ENCODE measurements at regions not wholly inside any gene's neighbourhood (a gene's known extent, or its start where the extent isn't known, plus 50 kb on each side); places are given as distances from the start of the nearest gene placed in this dataset.
A peak's percentile ranks its signal among the peaks of the same experiment; 100 is the strongest.
"Not testable (repeated sequence)": the region's sequence is repeated elsewhere in the genome, so short reads cannot be mapped to it uniquely, and the experiment has no call there.

DNA sequence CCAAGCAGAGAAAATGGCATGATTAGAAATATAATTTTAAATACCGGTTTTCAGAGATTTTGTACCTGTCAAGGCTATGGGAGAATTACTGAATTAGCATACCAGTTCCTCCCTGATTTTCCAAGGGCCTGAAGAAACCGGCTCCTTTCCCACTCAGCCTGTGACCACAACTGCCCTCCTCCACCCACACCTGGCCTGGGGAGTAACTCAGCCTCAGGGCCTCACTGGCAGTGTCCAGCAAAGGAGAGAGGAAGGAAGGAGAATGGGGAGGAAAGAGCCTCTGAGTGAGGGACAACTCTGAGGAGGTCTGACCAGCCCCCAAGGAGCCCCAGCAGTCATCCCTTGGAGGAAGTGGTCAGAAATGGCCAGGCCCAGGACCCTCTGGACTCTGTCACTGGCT lies 98.0 kb upstream of the LYZL2 start:
- FAIRE-seq (no peak), DNase-seq (ENCODE audit: low read depth) (no peak)
- Mint-ChIP-seq H3K27ac (ENCODE audit: unreplicated experiment) (no peak overlapping the region), H3K9me3 (ENCODE audit: unreplicated experiment) (no peaks in the 10 kb centered on the region), H3K36me3 (ENCODE audit: low read depth, unreplicated experiment) (no peaks in the 10 kb centered on the region), H3K27me3 (ENCODE audit: low read depth, unreplicated experiment) (peaks cover 6% of the 10 kb centered on the region), H3K4me3 (ENCODE audit: unreplicated experiment) (no peak overlapping the region), H3K4me1 (ENCODE audit: low read depth, unreplicated experiment) (peaks cover 7% of the 10 kb centered on the region)
- H3K79me2 ChIP-seq (ENCODE audit: insufficient read depth, low read length), result no peaks in the 10 kb centered on the region
- no peak overlapping the region for H3K27ac ChIP-seq (ENCODE audit: low read depth, low read length)
- no peaks in the 10 kb centered on the region for H3K36me3 ChIP-seq (ENCODE audit: insufficient read depth, low read length)
- H3K4me3 ChIP-seq (ENCODE audit: insufficient read depth, low read depth, low read length), result no peak overlapping the region
- H2AFZ ChIP-seq (ENCODE audit: low read depth, low read length), result no peak overlapping the region
- TF ChIP-seq CTCF (IDR thresholded peaks at IDR 0.05; ENCODE audit: insufficient read depth, low read depth, low read length) (no peak), EZH2 (IDR thresholded peaks at IDR 0.05; ENCODE audit: insufficient read depth, low read length) (no peak)
- peaks cover 3% of the 10 kb centered on the region for H3K4me1 ChIP-seq (ENCODE audit: insufficient read depth, low read length)
- no peaks in the 10 kb centered on the region for H3K27me3 ChIP-seq (ENCODE audit: insufficient read depth, low read length)
- no peaks in the 10 kb centered on the region for H4K20me1 ChIP-seq (ENCODE audit: insufficient read depth, low read length)
- H3K4me2 ChIP-seq (ENCODE audit: low read length), result no peak overlapping the region
- peaks cover 10% of the 10 kb centered on the region for H3K9me3 ChIP-seq (ENCODE audit: insufficient read depth, low read depth, low read length)
- H3K9ac ChIP-seq (ENCODE audit: low read length), result no peak overlapping the region

DNA sequence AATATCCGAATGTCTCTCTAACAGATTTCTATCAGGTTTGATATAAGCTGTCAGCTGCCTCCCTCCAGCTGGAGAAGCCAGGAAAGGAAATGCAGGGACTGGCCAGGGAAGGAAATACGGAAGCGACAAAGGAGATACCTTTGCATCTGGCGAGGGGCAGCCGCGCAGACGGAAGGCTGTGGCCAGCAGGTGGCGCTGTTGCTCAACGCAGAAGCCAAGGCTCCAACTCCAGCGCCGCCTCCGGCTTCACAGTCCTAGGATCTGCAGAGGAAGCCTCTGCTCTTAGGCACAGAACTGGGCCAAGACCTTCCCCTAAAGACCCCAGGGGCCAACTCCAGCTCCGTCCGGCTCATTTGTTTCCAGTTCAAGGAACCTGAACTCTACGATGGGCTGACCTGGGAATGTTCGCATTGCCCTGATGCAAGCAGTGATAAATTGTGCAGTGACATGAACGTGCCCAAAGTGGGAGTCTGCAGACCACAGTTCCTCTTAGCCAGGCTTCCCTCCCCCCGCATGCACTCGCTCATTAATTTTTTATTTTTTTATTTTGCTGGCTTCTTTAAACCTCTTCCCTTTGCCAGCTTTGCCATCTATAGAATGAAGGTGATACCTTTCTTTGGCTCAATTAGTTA lies 97.3 kb upstream of the LYZL2 start:
- H3K36me3 ChIP-seq (ENCODE audit: insufficient read depth, low read length); H3K27ac Mint-ChIP-seq (ENCODE audit: unreplicated experiment); H3K9me3 Mint-ChIP-seq (ENCODE audit: unreplicated experiment); H3K79me2 ChIP-seq (ENCODE audit: insufficient read depth, low read length); H3K27me3 ChIP-seq (ENCODE audit: insufficient read depth, low read length); H4K20me1 ChIP-seq (ENCODE audit: insufficient read depth, low read length); H3K4me1 Mint-ChIP-seq (ENCODE audit: low read depth, unreplicated experiment); H3K9me3 ChIP-seq (ENCODE audit: insufficient read depth, low read depth, low read length); H3K9ac ChIP-seq (ENCODE audit: low read length); H2AFZ ChIP-seq (ENCODE audit: low read depth, low read length); H3K4me3 ChIP-seq (ENCODE audit: insufficient read depth, low read depth, low read length); H3K4me1 ChIP-seq (ENCODE audit: insufficient read depth, low read length); H3K36me3 Mint-ChIP-seq (ENCODE audit: low read depth, unreplicated experiment); H3K27ac ChIP-seq (ENCODE audit: low read depth, low read length); H3K27me3 Mint-ChIP-seq (ENCODE audit: low read depth, unreplicated experiment): not testable (repeated sequence)
- DNase-seq (ENCODE audit: low read depth), result peak; percentile 31
- peak overlapping the region; percentile 5 for H3K4me3 Mint-ChIP-seq (ENCODE audit: unreplicated experiment)
- peak overlapping the region; percentile 33 for H3K4me2 ChIP-seq (ENCODE audit: low read length)
- TF ChIP-seq CTCF (IDR thresholded peaks at IDR 0.05; ENCODE audit: insufficient read depth, low read depth, low read length), result peak; percentile 43
- peak; percentile 78 for FAIRE-seq

DNA sequence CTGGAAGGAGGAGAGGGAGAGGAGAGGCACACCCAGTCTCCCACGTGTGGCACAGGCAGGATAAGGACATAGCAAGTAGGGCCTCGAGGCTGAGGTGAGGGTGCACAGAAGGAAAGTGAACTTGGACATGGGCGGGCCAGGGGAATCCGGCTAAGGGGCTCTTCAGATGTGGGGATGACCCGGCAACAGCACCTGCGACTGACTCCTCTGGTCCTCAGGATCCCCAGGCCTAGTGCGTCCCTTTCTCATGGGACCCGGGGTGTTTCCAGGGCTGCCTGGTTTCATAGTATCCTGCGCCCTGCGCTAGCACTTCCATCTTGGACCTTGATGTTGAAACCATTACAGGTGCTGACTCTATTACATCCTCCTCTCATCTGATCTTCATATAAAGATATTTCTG lies 96.1 kb upstream of the LYZL2 start:
- TF ChIP-seq EZH2 (IDR thresholded peaks at IDR 0.05; ENCODE audit: insufficient read depth, low read length) (no peak), CTCF (IDR thresholded peaks at IDR 0.05; ENCODE audit: insufficient read depth, low read depth, low read length) (no peak)
- Histone ChIP-seq H3K4me1 (ENCODE audit: insufficient read depth, low read length) (peaks cover 3% of the 10 kb centered on the region), H3K9ac (ENCODE audit: low read length) (no peak overlapping the region), H3K36me3 (ENCODE audit: insufficient read depth, low read length) (no peaks in the 10 kb centered on the region), H2AFZ (ENCODE audit: low read depth, low read length) (no peak overlapping the region), H3K27ac (ENCODE audit: low read depth, low read length) (no peak overlapping the region), H4K20me1 (ENCODE audit: insufficient read depth, low read length) (no peaks in the 10 kb centered on the region), H3K9me3 (ENCODE audit: insufficient read depth, low read depth, low read length) (peaks cover 2% of the 10 kb centered on the region), H3K4me3 (ENCODE audit: insufficient read depth, low read depth, low read length) (no peak overlapping the region), H3K27me3 (ENCODE audit: insufficient read depth, low read length) (no peaks in the 10 kb centered on the region), H3K4me2 (ENCODE audit: low read length) (no peak overlapping the region), H3K79me2 (ENCODE audit: insufficient read depth, low read length) (no peaks in the 10 kb centered on the region)
- FAIRE-seq (no peak), DNase-seq (ENCODE audit: low read depth) (no peak)
- Mint-ChIP-seq H3K4me3 (ENCODE audit: unreplicated experiment) (no peak overlapping the region), H3K27ac (ENCODE audit: unreplicated experiment) (no peak overlapping the region), H3K36me3 (ENCODE audit: low read depth, unreplicated experiment) (no peaks in the 10 kb centered on the region), H3K9me3 (ENCODE audit: unreplicated experiment) (no peaks in the 10 kb centered on the region), H3K27me3 (ENCODE audit: low read depth, unreplicated experiment) (peaks cover 2% of the 10 kb centered on the region), H3K4me1 (ENCODE audit: low read depth, unreplicated experiment) (peaks cover 7% of the 10 kb centered on the region)

Data from astrocyte (in vitro differentiated cells and primary cell).